ENCODE measurements at regions not wholly inside any gene's neighbourhood (a gene's known extent, or its start where the extent isn't known, plus 50 kb on each side); places are given as distances from the start of the nearest gene placed in this dataset.

DNA sequence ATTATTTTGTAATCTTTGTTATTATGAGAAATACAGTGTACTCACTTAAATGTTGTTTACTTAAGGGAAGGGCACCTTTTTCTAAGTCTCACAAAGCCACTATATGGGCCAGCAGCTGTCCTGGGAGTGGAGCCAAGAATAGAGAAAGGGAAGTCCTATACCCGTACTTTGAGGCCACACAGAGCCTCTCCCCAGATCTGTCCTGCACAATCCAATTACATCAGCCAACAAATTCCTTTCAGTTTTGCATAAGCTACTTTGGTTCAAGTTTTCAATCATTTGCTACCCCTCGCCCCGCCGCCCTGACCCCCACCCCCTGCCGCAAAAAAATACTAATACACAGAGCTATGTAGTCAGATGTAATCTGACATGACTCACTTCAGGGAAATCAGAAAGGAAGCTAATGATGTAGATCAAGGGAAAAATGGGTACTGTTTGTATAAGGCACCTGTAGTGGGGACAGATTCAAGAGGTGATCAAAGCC, 297.4 kb upstream of the NEBL start:
- no peaks in the 10 kb centered on the region for H3K79me2 ChIP-seq (ENCODE audit: low read length)

GRCh38 chr10:21193196-21193595, 296.1 kb upstream of the NEBL start:
- no peak for TF ChIP-seq EZH2phosphoT487 (IDR thresholded peaks at IDR 0.05; ENCODE audit: low read depth)
- TF ChIP-seq, protein P1, sequence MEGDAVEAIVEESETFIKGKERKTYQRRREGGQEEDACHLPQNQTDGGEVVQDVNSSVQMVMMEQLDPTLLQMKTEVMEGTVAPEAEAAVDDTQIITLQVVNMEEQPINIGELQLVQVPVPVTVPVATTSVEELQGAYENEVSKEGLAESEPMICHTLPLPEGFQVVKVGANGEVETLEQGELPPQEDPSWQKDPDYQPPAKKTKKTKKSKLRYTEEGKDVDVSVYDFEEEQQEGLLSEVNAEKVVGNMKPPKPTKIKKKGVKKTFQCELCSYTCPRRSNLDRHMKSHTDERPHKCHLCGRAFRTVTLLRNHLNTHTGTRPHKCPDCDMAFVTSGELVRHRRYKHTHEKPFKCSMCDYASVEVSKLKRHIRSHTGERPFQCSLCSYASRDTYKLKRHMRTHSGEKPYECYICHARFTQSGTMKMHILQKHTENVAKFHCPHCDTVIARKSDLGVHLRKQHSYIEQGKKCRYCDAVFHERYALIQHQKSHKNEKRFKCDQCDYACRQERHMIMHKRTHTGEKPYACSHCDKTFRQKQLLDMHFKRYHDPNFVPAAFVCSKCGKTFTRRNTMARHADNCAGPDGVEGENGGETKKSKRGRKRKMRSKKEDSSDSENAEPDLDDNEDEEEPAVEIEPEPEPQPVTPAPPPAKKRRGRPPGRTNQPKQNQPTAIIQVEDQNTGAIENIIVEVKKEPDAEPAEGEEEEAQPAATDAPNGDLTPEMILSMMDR (IDR thresholded peaks at IDR 0.05; ENCODE audit: low read depth, low read length): no peak
- Histone ChIP-seq H4K20me1 (ENCODE audit: insufficient read depth, low read length) (no peaks in the 10 kb centered on the region), H3K36me3 (replicated peaks; ENCODE audit: low read depth, low read length) (no peaks in the 10 kb centered on the region), H3K27ac (ENCODE audit: low read length) (no peak overlapping the region), H3K4me2 (ENCODE audit: low read length) (no peak overlapping the region), H3K4me1 (ENCODE audit: low read length) (no peaks in the 10 kb centered on the region), H3K9ac (ENCODE audit: low read length) (no peak overlapping the region), H3K9me3 (ENCODE audit: insufficient read depth, low read length) (no peaks in the 10 kb centered on the region), H3K27me3 (ENCODE audit: low read depth, low read length) (no peaks in the 10 kb centered on the region), H3K79me2 (ENCODE audit: low read length) (no peaks in the 10 kb centered on the region), H3K4me3 (ENCODE audit: low read length) (no peak overlapping the region), H2AFZ (ENCODE audit: low read depth, low read length) (no peak overlapping the region)

More for the DNA sequence above, 297.4 kb upstream of the NEBL start:
- Histone ChIP-seq H3K4me3 (ENCODE audit: low read length) (no peak overlapping the region), H3K27ac (ENCODE audit: low read length) (no peak overlapping the region), H3K9ac (ENCODE audit: low read length) (no peak overlapping the region), H2AFZ (ENCODE audit: low read depth, low read length) (no peak overlapping the region), H3K9me3 (ENCODE audit: insufficient read depth, low read length) (no peaks in the 10 kb centered on the region), H3K4me1 (ENCODE audit: low read length) (no peaks in the 10 kb centered on the region), H3K36me3 (replicated peaks; ENCODE audit: low read depth, low read length) (no peaks in the 10 kb centered on the region), H4K20me1 (ENCODE audit: insufficient read depth, low read length) (no peaks in the 10 kb centered on the region), H3K4me2 (ENCODE audit: low read length) (no peak overlapping the region), H3K27me3 (ENCODE audit: low read depth, low read length) (no peaks in the 10 kb centered on the region)
- no peak for TF ChIP-seq EZH2phosphoT487 (IDR thresholded peaks at IDR 0.05; ENCODE audit: low read depth)
- TF ChIP-seq, protein P1 (IDR thresholded peaks at IDR 0.05; ENCODE audit: low read depth, low read length): no peak

DNA sequence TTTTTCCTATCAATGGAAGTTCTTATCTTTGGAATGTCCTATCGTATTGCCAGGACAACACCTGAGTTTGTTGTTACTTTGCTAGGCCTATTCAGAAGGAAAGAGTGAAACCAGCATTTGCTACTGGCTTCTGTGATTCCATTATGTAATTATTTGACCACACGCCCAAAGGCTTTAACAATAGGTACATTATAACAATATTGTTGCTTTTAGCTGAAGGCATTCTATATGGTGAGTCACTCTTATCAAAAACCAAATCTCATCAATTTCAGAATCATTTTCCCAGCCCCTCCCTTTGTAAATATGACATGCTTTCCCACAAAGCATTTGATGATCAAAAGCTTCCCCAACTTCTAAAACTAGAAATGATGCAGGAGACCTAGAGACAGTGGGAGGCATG, 294.4 kb upstream of the NEBL start:
- Histone ChIP-seq H3K36me3 (replicated peaks; ENCODE audit: low read depth, low read length) (no peaks in the 10 kb centered on the region), H4K20me1 (ENCODE audit: insufficient read depth, low read length) (no peaks in the 10 kb centered on the region), H2AFZ (ENCODE audit: low read depth, low read length) (no peak overlapping the region), H3K27me3 (ENCODE audit: low read depth, low read length) (no peaks in the 10 kb centered on the region), H3K4me3 (ENCODE audit: low read length) (no peak overlapping the region), H3K79me2 (ENCODE audit: low read length) (no peaks in the 10 kb centered on the region), H3K9ac (ENCODE audit: low read length) (no peak overlapping the region), H3K4me1 (ENCODE audit: low read length) (no peaks in the 10 kb centered on the region), H3K9me3 (ENCODE audit: insufficient read depth, low read length) (no peaks in the 10 kb centered on the region), H3K27ac (ENCODE audit: low read length) (no peak overlapping the region), H3K4me2 (ENCODE audit: low read length) (no peak overlapping the region)
- TF ChIP-seq, protein P1 (IDR thresholded peaks at IDR 0.05; ENCODE audit: low read depth, low read length): no peak
- no peak for TF ChIP-seq EZH2phosphoT487 (IDR thresholded peaks at IDR 0.05; ENCODE audit: low read depth)

DNA sequence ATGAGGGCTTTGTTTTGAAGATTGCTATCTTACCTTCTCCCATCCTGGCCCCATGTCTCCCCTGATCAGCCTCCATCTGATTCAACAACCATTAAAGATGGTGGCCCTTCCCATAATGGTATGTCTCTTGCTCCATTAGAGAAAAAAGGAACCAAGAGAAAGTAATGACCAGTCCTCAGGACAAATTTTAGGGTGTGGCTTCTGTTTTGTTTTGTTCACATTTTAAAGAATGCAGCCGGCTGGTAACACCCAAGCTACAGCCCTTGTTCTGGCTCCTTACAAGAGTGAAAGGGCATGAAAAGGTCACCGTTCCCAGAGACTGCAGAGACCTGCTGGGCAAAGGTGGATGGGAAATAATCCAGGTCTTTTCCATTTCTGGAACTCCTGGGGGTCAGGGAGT, 287.9 kb upstream of the NEBL start:
- no peaks in the 10 kb centered on the region for H3K27me3 ChIP-seq (ENCODE audit: low read depth, low read length)
- no peaks in the 10 kb centered on the region for H3K36me3 ChIP-seq (replicated peaks; ENCODE audit: low read depth, low read length)
- no peak overlapping the region for H2AFZ ChIP-seq (ENCODE audit: low read depth, low read length)
- H3K27ac ChIP-seq (ENCODE audit: low read length): no peak overlapping the region
- H4K20me1 ChIP-seq (ENCODE audit: insufficient read depth, low read length): no peaks in the 10 kb centered on the region
- no peak overlapping the region for H3K4me3 ChIP-seq (ENCODE audit: low read length)
- no peak overlapping the region for H3K4me2 ChIP-seq (ENCODE audit: low read length)
- no peak for TF ChIP-seq EZH2phosphoT487 (IDR thresholded peaks at IDR 0.05; ENCODE audit: low read depth)
- TF ChIP-seq, protein P1 (IDR thresholded peaks at IDR 0.05; ENCODE audit: low read depth, low read length): no peak
- no peaks in the 10 kb centered on the region for H3K4me1 ChIP-seq (ENCODE audit: low read length)
- no peaks in the 10 kb centered on the region for H3K79me2 ChIP-seq (ENCODE audit: low read length)
- no peak overlapping the region for H3K9ac ChIP-seq (ENCODE audit: low read length)
- no peaks in the 10 kb centered on the region for H3K9me3 ChIP-seq (ENCODE audit: insufficient read depth, low read length)

All from OCI-LY3 (cell line).